ENCODE measurements at regions not wholly inside any gene's neighbourhood (a gene's known extent, or its start where the extent isn't known, plus 50 kb on each side); places are given as distances from the start of the nearest gene placed in this dataset.

GRCh38 chr20:52722926-52723688 is 249.1 kb upstream of the TSHZ2 start:
- no peak for DNase-seq

GRCh38 chr20:52708137-52708536 is 264.0 kb upstream of the TSHZ2 start:
- no peak for DNase-seq

GRCh38 chr20:52704553-52704952 is 267.6 kb upstream of the TSHZ2 start:
- DNase-seq, result no peak

- DNase-seq, result no peak
These were observed 283.8 kb upstream of the TSHZ2 start for GRCh38 chr20:52688345-52688744.

GRCh38 chr20:52684905-52685304 is 287.3 kb upstream of the TSHZ2 start:
- no peak for DNase-seq

- DNase-seq, result no peak
These were observed 288.0 kb upstream of the TSHZ2 start for GRCh38 chr20:52684176-52684575.

- DNase-seq, result no peak
These were observed 288.4 kb upstream of the TSHZ2 start for GRCh38 chr20:52683761-52684160.

GRCh38 chr20:52682237-52682636 is 289.9 kb upstream of the TSHZ2 start:
- no peak for DNase-seq

- no peak for DNase-seq
These were observed 290.9 kb upstream of the TSHZ2 start for GRCh38 chr20:52681288-52681687.

- no peak for DNase-seq
These were observed 294.9 kb upstream of the TSHZ2 start for GRCh38 chr20:52677216-52677615.

GRCh38 chr20:52676283-52676995 is 295.7 kb upstream of the TSHZ2 start:
- peak in 3 of 6 experiments; percentile 8 to 18 (median 17) for DNase-seq

- DNase-seq, result no peak
These were observed 296.8 kb upstream of the TSHZ2 start for GRCh38 chr20:52675375-52675774.

- DNase-seq, result no peak
These were observed 303.5 kb upstream of the TSHZ2 start for GRCh38 chr20:52668626-52669025.

GRCh38 chr20:52667358-52667757 is 304.8 kb upstream of the TSHZ2 start:
- DNase-seq, result no peak

GRCh38 chr20:52665441-52665840 is 306.7 kb upstream of the TSHZ2 start:
- no peak for DNase-seq

GRCh38 chr20:52655395-52655794 is 316.8 kb upstream of the TSHZ2 start:
- no peak for DNase-seq

- no peak for DNase-seq
These were observed 317.6 kb upstream of the TSHZ2 start for GRCh38 chr20:52654567-52654966.

GRCh38 chr20:52652271-52652670 is 319.9 kb upstream of the TSHZ2 start:
- no peak for DNase-seq

- no peak for DNase-seq
These were observed 322.4 kb upstream of the TSHZ2 start for GRCh38 chr20:52649727-52650126.

GRCh38 chr20:52645822-52646221 is 326.3 kb upstream of the TSHZ2 start:
- no peak for DNase-seq

GRCh38 chr20:52643034-52643433 is 329.1 kb upstream of the TSHZ2 start:
- DNase-seq, result no peak

GRCh38 chr20:52637201-52637600 is 335.0 kb upstream of the TSHZ2 start:
- DNase-seq, result no peak

- DNase-seq, result no peak
These were observed 340.7 kb upstream of the TSHZ2 start for GRCh38 chr20:52631469-52631868.

GRCh38 chr20:52630138-52630537 is 342.0 kb upstream of the TSHZ2 start:
- no peak for DNase-seq

- no peak for DNase-seq
These were observed 347.9 kb upstream of the TSHZ2 start for GRCh38 chr20:52624281-52624680.

All from stimulated activated naive CD4-positive, alpha-beta T cell (primary cell).